ENCODE measurements at regions not wholly inside any gene's neighbourhood (a gene's known extent, or its start where the extent isn't known, plus 50 kb on each side); places are given as distances from the start of the nearest gene placed in this dataset.

- no peak for TF ChIP-seq CTCF (IDR thresholded peaks at IDR 0.05; ENCODE audit: low read depth, low read length)
- no peak for TF ChIP-seq MYC (IDR thresholded peaks at IDR 0.05; ENCODE audit: low read depth, low read length)
Measured at GRCh38 chr3:27046351-27046750, 322.8 kb downstream of the NEK10 start.

All from NB4 (cell line).